GM19328 (cell line): ENCODE measurements at regions not wholly inside any gene's neighbourhood (a gene's known extent, or its start where the extent isn't known, plus 50 kb on each side); places are given as distances from the start of the nearest gene placed in this dataset.

Source experiments
- ATAC-seq: cut with Tn5 transposase; IDR thresholded peaks from one replicate; pipeline ENCODE4 v1.9.1; 2021; ENCODE audit warnings: mild to moderate bottlenecking, moderate library complexity; ENCODE audit not compliant: unreplicated experiment

GRCh38 chr22:49023879-49024774 is 803.5 kb downstream of the BRD1 start:
- no peak for ATAC-seq

GRCh38 chr22:49023161-49023878 is 804.4 kb downstream of the BRD1 start:
- no peak for ATAC-seq

DNA sequence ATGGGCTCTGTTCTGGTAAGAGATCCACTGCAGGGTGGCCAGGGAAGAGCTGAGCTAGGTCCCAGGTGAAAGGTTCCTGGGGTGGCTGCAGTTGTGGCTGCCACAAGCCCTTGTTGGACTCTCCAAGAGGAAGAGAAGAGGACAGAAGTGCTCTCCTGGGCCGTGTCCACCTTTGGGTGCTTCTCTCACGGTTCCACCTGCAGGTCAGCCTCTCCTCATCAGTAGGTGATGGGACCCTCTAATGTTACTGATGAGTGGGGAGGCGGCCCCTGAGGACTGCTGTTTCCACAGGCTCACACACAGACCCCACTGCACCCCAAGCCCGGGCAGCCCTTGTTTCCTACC is 804.9 kb downstream of the BRD1 start:
- ATAC-seq: no peak

DNA sequence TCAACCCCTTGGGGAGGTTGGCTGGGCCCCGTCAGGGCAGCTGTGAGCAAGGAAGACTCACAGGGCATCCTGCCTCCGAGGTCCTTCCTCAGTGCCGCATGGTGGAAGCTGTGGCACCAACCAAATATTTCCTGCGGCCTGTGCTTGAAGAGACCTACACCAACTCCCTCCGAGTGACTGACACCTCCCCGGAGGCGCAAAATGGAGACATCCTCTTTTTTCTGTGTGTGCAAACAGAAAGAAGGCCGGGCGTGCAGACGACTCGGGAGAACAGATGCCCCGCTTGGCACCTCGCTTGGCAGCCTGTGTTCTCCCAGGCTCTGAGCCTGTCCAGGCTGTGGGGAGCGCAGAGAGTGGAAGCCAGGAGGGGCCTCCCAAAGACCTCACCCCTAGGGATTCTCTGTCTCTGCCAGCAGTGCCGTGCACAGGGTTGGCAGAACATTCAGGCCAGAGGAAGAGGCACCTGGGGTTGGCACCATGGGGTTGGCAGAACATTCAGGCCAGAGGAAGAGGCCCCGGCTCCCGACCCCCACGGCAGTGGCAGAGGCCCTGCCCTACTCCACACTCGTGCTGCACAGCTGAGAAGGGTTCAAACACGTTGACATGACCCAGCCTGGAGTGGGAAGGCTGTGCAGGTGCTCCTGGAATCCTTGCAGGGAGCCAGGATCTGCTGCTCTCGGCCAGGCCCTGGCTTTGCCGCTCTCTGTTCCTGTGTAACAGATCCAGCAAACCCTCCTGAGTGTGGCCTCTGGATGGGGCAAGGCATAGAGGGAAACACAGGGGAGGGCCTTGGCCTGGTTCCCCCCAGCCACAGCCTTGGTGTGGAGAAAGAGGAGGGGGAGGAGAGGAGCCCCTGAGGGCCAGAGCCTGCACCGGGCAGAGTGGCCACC is 805.5 kb downstream of the BRD1 start:
- no peak for ATAC-seq

DNA sequence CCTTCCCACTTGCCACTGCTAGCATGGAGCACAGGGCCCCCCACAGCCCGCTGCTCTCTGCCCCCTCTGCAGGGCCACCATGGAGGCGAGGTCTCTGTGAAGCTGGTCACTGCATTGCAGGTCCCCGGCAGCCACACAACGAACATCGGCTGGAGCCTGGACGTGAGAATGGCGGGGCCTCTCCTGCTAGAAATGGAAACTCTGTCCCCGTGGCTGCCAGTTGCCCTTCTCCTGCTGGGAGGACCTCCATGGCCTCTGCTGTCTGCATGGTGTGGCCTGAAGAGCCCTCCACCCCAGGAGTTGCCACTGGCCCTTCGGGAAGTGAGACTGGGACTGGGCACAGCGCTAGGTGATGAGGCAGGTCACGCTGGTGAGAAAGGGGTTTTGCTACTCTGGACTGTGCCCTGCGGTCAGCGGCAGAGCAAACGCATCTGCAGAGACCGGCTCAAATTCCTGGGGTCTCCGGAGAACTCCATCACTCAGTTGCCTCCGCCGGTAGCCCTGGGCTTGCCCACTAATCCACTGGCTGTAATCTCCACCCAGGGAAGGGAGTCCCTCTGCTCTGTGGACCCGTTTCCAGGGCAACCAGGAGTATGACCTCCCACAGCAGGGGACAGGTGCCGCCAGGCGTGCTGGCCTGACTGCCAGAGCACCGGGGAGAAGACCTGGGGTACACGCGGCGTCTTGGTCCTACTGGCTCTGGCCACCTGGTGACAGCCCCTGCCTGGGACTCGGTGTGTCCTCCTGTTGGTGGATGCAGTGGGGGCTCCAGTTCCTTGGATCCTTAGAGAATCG is 806.3 kb downstream of the BRD1 start:
- ATAC-seq: no peak

DNA sequence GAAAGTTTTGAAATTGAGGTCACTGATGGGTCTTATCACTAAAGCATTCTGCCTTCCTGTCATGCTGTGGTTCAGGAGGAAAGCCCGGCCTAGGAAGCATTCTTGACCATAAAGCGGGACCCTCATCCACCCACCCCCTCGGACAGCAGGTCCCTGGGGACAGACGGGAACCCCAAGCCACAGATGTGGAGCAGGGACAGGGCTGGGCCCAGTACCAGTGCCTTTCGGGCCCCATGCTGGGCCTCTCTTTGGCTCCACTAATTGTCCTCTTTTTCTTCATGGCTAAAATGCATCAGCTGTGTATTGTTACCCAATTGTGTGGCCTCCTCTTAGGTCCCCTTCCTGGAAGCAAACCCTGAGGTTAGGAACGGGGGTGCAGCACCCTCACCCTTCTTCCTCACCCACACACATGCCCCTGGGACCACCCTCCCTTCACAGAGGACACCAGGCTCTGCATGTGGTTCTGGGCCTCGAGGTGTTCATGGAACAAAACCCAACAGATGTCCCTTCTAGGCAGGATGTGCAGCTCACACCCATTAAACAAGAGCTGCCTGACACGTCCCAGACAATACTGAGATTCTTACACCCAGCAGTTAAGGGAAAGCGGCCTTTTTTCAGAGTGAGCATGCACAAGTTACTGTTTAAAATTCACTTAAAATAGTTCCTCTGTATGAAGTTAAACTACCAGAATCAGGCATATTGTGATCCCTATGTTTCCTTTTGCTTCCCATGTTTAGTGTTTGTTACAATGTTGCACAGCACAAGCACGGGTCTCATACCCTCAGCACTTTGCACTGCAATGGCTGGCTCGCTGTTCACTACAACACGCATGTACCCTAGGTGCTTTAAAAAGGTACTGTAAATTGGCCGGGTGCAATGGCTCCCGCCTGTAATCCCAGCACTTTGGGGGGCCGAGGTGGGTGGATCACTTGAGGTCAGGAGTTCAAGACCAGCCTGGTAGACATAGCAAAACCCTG is 807.6 kb downstream of the BRD1 start:
- ATAC-seq: no peak

GRCh38 chr22:49018601-49019000 is 809.1 kb downstream of the BRD1 start:
- ATAC-seq: no peak

GRCh38 chr22:49017482-49018329 is 810.0 kb downstream of the BRD1 start:
- ATAC-seq: no peak

DNA sequence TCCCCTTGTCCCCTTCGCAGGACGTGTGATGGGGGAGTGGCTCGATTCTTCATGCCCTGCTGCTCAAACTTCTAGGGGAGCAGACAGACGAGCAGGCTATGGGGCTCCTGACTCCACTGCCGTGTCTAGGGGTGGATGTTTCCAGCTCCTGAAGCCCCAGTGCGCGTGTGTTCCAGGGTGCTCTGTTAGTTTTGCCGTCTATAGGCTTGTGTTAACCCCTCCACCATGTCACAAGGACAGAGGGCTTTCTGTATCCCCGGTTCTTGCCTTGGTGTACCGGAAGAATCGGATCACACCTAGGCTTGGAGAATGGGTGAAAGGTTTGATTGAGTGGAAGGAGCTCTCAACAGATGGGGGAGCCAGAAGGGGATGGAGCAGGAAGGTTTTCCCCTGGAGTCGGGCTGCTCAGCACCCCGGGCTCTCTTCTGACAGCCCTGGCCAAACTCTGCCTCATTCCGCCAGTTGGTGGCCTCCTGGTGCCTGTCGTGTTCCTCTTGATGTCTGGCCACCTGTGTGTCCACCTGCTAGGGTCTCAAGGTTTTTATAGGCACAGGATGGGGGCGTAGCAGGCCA is 810.7 kb downstream of the BRD1 start:
- ATAC-seq: no peak

GRCh38 chr22:49015993-49016908 is 811.4 kb downstream of the BRD1 start:
- no peak for ATAC-seq

- no peak for ATAC-seq
These were observed 812.2 kb downstream of the BRD1 start for GRCh38 chr22:49015459-49015858.

DNA sequence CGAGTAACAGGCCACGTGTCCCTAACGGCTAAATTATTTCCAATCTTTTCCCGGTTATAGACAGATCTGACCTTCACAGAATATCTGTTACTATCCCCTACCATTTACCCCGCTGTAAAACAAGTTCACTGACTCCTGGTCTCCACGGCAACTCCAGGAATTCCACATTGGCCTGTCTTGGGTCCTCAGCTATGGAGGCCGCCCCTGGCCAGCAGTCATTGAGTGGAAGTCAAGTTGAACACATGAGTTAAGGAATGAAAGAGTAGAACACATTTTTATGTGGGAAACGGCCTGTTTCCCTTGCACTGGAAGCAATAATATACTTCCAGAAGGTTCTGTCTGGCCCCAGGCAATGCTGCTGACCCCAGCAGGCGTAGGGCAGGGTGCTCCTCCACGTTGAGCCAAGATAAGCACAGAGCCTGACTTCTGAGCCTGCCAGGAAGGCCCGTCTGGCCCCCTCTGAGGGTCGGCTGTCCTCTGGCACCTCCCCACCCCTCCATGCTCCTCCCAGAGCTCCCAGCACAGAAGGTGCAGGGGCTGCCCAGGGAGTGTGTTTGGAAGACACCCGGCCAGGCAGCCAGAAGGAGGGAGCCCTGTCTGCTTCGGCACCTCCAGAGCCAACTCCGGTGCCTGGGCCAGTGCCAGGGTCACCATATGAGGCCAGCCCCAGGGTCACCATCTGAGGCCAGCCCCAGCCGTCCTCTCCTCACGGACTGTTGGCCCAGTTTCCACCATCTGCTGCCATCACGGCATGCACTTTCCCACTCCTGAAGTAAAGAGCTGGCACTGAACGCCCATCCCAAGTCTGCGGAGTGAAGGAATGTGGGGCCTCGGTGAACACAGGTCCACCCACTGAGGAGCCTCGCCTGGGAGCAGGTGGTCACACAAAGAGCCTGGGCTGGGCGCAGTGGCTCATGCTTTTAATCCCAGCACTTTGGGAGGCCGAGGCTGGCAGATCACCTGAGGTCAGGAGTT is 813.2 kb downstream of the BRD1 start:
- ATAC-seq: no peak

DNA sequence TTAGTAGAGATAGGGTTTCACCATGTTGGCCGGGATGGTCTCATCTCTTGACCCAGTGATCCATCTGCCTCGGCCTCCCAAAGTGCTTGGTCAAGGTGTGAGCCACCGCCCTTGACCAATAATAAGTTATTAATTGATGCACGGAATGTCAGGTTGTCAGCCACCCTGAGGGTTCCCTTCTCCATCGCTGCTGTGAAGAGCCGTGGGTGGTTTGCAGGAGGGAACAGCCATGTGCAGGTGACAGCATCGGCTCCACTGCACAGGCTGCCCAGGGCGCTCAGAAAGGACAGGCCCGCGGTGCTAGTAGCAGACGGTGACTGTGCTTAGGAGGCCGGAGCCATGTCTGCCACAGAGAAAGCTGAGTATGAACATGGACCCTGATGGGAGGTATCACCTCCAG is 814.0 kb downstream of the BRD1 start:
- ATAC-seq: no peak

DNA sequence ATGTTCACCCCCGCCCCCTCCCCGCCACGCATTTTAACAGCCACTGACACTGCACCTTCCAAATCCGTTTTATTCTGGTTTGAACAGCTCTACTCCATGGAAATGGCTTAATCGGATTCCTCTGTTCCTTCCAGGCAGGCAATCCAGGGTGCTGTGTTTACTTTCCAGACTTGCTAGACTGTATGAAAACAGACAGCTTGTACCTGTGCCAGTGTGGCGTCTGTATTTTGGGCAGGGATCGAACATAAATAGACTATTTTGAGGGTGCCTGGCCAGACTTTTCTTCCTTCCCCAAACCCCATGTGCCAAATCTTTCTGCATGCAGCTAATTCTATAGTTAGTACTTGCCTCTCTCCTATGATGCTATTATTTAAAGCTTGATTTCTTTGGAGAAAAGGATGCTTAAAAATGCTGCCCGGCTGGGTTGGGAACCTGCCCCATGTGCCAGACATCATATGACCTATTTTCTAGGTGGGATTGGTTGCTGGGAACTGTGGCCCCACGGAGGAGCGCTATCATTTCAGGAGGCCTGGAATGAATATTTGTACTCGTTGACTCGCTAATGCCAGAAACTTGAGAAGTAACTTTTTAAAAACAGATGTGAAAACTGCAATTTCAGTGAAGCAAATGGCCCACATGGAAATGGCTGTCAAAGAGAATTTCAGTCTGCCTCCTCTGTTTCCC is 814.8 kb downstream of the BRD1 start:
- no peak for ATAC-seq
